LHCN-M2 (cell line): ENCODE measurements at regions not wholly inside any gene's neighbourhood (a gene's known extent, or its start where the extent isn't known, plus 50 kb on each side); places are given as distances from the start of the nearest gene placed in this dataset.

Source experiments
- DNase-seq: peaks from one replicate; pipeline ENCODE4 v3.0.0-alpha.2; 2012; ENCODE audit warnings: low read depth

DNA sequence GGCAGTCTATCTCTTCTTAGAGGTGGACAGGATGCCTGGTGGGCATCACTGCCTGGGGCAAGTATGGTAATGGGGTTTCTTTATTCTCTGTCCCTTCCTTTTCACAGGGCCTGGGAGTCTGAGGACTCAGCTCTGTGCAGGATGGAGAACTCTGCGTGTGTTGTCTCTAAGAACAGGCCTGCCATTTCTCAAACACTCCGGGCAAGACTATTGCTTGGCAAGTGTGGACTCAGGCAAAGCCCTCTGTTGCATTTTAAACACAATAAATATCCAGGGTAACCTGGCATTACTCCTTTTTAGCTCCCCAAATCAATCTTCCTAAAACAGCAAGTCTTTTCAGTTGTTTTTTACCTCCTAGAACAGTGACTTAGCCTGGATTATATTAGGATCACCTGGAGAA lies 185.1 kb upstream of the ROPN1 start:
- no peak for DNase-seq

- no peak for DNase-seq
Observed at GRCh38 chr3:124178531-124178930, 186.6 kb upstream of the ROPN1 start.

- DNase-seq = no peak
Observed at GRCh38 chr3:124200407-124200806, 208.5 kb upstream of the ROPN1 start.

- DNase-seq = no peak
Observed at GRCh38 chr3:124201226-124201625, 209.3 kb upstream of the ROPN1 start.

DNA sequence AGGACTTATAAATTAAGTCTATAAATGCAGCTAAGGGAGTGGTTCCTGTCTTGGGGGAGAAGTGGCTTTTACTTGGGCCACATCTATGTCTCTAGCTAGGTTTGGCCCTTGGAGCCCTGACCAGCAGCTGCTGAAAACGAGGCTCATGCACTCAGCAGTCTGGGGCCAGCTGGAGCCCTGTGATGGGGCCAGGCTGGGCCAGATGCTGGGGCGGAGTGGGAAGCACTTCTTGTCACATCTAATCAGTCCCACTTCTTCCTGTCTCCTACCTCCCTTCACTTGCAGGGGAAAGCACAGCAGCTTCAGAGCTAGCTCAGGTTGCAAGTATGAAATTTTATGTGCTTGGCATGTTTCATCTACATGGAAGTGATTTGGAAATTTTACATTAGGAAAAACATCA lies 209.9 kb upstream of the ROPN1 start:
- DNase-seq = no peak

GRCh38 chr3:124202754-124203153 lies 210.8 kb upstream of the ROPN1 start:
- no peak for DNase-seq

DNA sequence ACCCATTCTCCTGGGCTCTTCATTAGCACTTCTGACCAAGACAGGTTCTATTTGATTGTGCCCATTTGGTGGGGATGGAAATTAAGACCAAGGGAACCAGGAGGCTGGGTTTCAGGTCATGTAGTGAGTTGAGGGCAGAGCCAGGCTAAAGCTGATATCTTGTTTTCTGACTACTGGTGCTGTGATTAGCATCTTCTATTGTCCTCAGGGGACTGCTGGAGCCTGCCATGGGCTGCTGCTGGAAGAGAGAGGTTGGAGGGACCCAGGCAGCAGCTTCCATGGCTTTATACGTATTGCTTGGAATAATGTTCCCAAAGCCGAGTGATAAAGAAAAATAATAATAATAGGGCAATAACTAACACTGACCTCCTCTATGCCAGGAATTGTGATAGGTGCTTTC lies 211.4 kb upstream of the ROPN1 start:
- no peak for DNase-seq

- DNase-seq = no peak
Observed at GRCh38 chr3:124206225-124207055, 214.5 kb upstream of the ROPN1 start.

DNA sequence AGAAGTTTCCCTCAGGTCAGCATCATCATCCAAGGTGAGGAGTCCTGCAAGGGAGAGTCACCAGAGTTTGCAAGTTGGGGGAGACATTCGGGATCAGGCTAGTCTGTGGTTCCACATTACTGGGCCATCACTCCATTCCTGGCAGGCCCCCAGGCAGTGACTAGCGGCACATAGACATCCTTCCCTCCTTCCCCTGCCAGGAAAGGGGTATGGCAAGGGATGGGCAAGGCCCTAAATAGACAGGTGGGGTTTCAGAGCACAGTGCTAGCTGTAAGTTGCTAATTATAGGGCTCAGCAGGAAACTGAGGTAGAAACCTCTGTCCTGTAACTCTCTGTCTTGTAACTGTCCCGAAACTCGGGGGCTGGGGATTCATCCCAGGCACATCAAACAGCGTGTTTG lies 215.2 kb upstream of the ROPN1 start:
- DNase-seq = no peak

DNA sequence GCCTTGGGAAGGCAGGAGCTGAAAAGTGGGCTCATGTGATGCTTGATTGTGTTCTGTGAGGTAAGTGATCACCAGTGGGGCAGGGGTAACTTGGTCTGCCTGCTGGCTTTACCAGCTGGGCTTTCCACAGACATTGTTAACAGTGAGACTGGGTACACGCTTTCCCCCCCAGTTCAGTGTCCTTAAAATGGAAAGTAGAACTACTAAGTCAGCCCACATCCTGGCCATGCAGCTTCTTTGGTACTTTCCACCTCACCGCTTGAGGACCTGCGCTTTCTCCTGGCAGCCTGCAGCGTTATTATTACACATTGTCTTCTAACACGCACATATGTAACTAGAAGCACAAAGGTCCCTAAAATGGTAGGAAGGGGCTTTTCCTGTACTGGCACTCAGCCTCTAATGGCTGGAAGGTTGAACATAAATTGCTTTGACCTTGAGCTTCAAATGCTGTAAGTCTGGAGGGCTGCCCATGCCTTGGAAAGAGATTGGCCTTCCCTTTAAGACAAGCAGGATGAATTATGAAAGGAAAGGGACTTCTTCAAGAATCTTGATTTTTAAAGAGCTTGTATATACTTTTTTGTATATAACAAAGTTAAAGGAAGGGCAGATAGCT lies 216.1 kb upstream of the ROPN1 start:
- DNase-seq = no peak

DNA sequence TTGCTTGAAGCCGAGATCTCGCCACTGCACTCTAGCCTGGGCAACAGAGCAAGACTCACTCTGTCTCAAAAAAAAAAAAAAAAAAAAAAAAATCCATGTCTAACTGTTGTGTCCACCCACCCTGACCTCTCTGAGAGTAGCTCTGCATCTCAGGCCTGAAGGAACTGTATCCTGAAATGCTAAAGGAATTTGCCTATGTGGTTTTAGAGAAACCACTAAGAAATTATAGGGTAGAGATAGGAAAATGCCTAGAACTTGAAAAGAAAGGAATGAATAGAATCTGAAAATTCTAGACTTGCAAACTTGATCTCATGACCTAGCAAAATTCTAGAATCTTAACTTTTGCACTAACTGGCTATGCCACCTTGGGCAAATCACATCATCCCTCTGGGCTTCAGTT lies 217.5 kb upstream of the ROPN1 start:
- no peak for DNase-seq

DNA sequence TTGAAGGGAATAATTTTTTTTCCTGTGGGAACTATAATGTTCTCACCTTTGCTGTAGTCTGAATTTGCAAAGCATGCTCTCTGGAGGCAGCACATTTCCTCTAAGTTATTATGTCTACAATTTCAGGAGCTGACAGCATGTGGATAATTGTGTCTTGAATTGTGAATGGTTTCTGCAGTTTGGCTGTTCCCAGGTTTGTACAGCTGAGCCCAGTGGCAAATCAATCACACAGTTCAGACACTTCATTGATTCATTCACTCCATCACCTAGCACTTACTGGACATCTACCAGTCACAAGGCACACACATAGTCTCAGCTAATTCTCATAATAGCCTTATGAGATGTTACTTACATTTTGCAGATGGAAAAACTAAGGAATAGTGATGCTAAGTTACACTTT lies 219.0 kb upstream of the ROPN1 start:
- DNase-seq = no peak

DNA sequence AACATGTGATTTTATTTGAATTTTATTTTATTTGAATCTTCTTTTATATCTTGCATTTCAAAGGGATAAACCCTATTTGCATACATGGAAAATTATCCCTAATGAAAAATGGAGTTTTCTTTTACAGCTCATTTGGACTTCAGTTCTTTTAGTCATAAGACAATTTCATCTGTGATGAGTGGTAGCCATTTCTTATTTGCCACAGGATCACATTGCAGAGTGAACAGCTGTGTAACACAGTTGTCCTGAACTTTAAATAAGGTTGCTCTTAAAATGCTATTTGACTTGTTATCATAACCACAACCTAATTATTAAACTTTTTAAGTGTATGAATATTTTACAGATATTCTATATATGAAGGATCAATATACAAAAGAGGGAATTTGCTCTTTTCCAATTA lies 221.7 kb upstream of the ROPN1 start:
- no peak for DNase-seq

DNA sequence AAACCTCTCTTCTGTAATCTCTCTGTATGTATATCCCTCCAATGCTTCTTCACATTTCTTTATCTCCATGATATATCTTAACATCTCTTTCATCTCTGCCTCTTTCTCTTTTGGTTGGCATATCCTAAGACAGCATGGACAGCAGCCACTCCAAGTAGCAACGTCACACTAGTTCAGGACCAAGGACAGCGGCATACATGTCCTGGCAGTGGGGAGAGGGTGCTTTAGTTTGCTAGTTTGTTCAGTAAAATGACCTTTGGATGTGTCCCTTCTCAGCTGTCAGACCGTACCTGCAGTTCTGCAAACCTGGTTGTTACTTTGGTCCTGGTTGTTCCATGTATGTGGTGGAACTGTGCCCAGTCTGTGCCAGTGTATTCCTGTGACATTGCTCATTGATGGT lies 225.6 kb upstream of the ROPN1 start:
- DNase-seq = peak; percentile 67

DNA sequence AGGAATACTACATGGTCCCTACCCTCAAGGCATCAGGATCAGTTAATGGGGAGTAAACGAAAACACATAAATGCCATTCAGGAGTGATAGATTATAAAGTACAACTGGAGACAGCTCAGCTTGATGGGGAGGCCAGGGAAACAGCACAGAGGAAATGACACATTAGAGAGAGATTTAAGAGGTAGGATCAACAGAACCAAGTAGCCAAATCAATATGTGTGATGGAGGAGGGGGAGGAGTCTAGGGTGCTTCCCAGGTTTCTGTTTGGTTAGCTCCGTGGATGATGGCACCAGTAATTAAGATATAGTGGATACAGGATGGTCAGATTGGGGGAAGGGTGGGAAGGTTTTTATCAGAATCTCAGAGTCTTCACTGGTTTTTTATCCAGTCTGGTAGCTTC lies 229.5 kb upstream of the ROPN1 start:
- peak; percentile 1 for DNase-seq

DNA sequence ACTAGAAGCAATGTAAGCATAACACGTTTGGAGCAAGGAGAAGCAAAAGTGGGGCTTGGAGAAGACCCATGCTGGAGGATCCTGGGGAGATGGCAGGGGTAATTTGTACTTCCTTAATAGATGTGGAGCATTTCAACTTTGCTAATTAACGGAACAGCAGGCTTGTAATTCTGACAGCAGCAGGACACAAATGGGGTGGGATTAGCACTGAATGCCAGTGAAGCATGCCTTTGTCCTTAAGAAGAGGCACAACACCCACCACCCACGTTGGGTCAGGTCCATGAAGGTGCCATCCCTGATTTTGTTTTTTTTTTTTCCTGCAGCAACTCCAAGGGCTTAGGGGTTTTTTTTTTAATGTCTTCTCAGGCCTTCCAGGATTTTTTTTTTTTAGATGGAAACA lies 231.9 kb upstream of the ROPN1 start:
- no peak for DNase-seq

DNA sequence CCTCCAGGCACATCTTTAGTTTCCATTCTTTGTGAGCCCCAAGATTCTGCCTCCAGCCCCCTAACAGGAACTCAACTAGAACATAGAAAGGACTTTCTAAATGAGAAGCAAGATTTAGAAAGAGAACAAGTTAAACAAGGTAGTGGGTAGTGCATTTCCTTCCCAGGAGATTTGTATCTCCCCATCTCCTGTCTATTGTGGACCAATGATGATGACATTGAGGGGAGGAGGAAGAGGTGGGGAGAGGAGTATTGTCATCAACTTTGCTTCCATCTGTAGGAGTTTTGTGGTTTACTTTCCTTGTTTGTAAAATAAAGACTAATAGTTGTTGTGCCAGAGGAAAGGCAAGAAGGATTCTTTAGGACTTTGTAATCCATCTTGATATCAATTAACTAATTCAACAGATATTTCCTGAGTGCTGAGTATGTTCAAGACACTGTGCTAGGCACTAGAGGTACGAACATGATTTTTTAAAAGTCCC lies 235.3 kb upstream of the ROPN1 start:
- DNase-seq = no peak

DNA sequence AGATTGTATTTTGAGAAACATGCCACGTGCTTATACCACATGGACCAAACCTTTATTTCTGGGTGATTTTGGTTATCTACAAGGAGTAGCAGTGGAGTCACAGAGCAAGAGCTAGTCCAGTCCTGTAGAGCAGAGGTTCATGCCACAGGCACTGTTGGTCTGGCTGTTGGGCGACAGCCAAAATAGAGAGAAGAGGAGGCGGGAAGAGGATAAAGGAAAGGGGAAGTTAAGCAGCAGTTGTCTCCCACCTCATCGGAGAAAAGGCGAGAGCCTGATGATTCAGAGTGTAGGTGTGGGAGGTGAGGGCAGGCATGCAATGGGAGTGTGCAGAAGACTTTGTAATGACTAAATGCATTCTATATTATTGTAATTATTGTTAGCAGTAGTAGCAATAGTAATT lies 237.5 kb upstream of the ROPN1 start:
- no peak for DNase-seq

DNA sequence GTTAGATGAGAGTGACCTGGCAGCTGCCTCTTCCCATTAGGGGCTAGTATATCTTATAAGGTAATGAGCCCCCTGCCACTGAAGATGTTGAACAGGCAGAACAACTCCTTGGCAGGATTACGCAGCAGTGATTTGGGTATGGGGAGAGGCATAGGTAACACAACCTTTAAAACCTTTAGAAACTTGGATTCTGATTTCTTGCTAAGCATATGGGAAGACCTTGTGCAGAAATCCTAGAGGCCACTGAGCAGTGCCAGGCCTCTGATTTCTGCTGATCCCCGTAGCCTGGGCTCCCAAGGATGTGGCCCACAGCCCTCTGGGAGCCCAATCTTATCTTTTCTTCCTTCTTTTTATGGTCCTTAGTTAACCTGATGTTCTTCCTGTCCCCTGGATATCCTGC lies 237.9 kb upstream of the ROPN1 start:
- DNase-seq = no peak

DNA sequence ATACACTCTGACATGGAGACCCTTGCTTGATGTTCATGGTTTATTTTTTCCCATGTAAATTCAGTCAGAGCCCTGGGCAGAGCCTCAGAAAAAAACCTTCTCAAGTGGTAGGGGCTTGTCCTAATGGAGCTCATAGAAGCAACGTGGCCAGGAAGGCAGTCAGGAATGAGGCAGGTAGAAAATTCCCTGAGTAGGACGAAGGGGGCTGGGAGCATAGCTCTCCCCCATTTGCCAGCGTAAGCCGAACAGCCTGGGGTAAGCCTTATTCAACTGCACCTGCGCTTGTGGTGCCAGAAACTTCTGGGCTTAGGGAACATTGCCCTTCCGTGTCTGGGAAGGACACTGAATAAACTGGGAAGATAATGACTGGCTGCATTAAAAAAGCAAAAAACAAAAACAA lies 238.5 kb upstream of the ROPN1 start:
- DNase-seq = no peak

GRCh38 chr3:124230998-124231397 lies 239.1 kb upstream of the ROPN1 start:
- no peak for DNase-seq

DNA sequence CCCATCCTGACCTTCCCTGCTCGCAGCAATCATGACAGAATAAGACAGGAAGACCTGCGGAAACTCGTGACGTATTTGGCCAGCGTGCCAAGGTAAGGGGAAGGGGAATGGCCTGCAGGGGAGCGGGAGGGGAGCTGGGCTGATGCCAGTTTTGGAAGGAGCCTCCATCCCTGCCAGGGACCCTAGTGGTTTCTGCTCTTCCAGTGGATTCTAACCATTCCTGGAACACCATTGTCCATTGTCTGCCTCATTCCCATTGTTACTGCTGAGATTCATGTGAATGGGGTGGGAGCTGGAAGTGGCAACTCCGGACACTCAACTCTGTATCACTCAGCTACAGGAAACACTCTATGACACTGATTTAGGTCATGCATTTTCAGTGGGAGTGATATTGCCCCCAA lies 242.9 kb upstream of the ROPN1 start:
- DNase-seq = no peak

DNA sequence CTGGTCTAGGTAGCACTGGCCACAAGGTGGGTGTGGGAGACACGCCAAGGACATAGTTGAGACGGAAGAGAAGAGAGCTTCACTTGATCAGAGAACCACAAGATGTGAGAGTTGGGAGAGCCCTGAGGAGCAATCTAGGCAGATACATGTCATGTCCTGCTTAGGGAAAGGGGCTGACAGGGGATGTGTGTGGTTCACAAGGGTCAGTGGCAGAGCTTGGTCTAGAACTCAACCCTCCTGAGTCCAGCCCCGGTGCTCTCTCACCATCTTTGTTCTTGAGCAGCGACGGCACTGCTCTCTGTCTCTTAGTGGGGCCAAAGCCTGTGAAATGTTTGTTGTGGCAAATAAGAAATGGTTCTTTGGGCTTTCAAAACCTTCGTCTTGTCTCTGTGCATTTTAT lies 243.5 kb upstream of the ROPN1 start:
- no peak for DNase-seq
